ENCODE measurements at regions not wholly inside any gene's neighbourhood (a gene's known extent, or its start where the extent isn't known, plus 50 kb on each side); places are given as distances from the start of the nearest gene placed in this dataset.

DNA sequence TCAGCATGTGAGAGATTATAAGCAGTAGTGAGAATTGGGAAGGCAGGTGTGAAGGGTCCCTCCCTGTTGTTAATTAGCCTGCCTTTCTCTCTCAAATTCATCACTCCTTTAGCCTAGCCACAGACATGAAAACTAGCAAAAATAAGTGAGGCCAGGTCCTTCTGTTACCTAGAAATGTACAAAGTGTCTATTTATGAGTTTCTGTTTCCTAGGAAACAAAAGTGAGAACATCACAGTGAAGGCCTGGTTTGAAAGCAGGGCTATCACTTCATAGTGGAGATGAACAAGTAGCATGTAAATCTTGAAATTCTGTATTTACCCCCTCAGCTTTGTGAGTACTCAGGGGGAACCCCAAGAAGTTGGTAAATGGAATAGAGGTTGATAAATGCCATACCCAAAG is 78.2 kb upstream of the UMPS start:
- DNase-seq = no peak

- DNase-seq = no peak
Measured at GRCh38 chr3:124653071-124653796, 77.0 kb upstream of the UMPS start.

- DNase-seq = no peak
Measured at GRCh38 chr3:124653797-124654469, 76.3 kb upstream of the UMPS start.

DNA sequence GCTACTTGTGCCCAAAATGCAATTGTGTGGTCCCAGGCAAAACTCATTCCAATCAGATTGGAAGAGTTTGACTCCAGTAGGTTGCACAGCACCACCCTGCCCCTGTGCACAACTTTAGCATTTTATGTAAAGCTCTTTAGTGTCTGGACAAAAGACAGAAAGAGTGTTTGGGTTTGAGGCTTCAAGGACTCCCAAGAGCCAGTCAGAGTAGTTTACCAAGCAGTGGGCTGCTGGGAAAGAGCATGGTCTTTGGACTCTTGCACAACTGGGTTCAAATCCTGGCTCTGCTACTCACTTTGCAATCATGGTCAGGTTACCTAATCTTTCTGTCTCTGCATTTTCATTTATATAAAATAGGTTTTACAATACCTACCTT is 75.8 kb upstream of the UMPS start:
- DNase-seq = no peak

DNA sequence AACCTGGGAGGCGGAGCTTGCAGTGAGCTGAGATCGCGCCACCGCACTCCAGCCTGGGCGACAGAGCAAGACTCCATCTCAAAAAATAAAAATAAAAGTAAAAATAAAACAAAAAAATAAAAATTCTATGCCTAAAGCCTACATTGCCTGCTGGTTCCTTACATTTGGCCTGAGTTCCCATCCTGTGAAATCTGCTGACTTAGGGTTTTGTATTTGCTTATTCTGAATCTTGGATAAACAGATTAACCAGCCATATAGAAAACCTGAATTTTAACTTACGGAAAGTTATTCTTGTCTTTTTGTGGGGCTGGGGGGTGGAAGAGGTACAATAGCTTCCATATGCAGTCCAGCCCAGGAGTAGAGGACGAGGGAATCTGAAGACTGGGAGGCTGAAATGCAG is 73.7 kb upstream of the UMPS start:
- no peak for DNase-seq

GRCh38 chr3:124657138-124657537 is 73.1 kb upstream of the UMPS start:
- DNase-seq = no peak

DNA sequence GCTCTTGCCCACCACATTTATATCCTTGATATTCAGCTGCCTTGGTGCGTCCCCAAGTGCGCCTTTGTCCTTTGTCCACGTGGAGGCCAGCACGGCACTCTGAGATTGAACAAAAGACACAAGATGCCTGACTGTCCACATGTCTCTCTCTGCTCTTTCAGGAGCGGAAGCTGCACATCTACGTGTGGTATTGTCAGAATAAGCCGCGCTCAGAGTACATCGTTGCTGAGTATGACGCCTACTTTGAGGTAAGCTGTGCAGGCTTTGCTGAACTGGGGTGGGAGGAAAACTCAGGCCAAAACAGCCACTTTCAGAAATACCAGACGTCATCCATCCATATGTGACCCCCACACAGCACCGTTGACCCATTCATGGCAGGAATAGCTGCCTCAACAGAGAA is 72.0 kb upstream of the UMPS start:
- no peak for DNase-seq

- no peak for DNase-seq
Measured at GRCh38 chr3:124659175-124659574, 71.1 kb upstream of the UMPS start.

GRCh38 chr3:124660599-124660998 is 69.7 kb upstream of the UMPS start:
- no peak for DNase-seq

DNA sequence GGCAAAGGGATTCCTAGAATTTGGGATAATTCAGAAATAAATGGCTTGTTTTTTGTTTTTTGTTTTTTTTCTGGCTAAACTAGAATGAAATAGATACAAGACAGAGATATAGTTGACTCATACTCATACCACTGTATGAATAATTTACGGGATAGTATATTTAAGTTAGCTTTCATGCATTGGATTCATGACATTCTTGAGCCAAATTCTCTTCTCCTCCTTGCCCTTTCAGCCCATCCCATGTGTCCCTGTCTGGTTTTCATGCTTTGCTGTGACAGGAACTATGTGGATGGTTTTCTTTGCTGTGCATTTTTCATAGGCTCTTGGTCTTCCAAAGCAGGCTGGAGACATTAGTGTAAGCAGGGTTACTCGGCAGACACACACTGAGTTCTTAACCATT is 66.6 kb upstream of the UMPS start:
- DNase-seq = no peak

DNA sequence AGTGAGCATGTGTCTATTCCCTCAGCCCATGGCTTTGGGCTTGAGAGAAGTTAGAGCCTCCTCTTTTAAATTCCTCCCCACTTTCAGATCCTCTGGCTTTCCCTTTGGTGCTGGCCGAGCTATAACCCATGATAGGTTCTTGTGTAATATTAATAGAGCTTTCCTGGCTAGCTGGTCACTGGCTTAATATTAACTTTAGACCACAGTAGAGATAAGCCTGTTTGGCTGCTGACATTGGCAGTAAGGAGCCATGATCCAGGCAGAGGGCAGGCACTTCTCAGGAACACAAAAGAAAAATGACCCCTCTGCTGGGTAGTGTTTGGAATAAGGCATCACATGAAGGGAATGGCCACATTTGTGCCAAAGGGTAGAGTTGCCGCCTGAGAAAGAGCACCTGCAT is 65.4 kb upstream of the UMPS start:
- DNase-seq = no peak

DNA sequence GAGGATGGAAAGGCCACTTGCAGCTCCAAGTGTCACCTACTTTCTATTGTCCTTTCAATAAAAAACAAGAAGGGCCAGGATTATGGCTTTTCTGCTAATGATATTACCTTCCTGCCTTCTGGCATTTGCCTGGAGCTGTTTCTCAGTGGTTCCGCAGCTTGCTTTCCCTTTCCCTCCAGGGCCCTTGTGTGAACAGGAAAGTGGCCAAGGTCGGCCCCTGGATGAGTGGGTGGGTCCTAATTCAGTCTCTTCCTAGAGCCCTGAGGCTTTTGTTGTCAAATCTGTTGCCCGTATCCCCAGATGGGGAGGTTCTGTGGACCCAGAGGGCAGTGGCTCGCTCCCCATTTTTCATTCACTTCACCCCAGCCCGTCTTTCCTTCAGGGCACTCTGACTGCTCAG is 64.2 kb upstream of the UMPS start:
- no peak for DNase-seq

DNA sequence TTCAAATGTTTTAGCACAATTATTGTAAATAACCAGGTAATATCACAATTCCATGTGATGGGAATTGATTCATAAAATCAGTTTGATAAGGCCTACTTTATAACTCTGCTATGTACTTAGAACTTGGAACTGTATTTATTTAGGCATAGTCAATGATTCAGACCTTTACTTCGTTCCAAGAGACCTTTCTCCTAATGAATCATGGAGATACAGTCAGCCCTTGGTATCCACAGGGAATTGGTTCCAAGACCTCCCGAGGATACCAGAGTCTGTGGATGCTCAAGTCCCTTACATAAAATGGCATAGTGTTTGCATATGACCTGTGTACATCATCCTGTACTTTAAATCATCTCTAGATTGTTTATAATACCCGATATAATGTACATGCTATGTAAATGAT is 60.8 kb upstream of the UMPS start:
- no peak for DNase-seq

GRCh38 chr3:124671106-124671505 is 59.1 kb upstream of the UMPS start:
- no peak for DNase-seq

- DNase-seq = no peak
Measured at GRCh38 chr3:124674336-124674735, 55.9 kb upstream of the UMPS start.

- no peak for DNase-seq
Measured at GRCh38 chr3:124676236-124676635, 54.0 kb upstream of the UMPS start.

GRCh38 chr3:124679048-124679638 is 51.1 kb upstream of the UMPS start:
- DNase-seq = no peak
